PFSK-1 (cell line): ENCODE measurements at regions not wholly inside any gene's neighbourhood (a gene's known extent, or its start where the extent isn't known, plus 50 kb on each side); places are given as distances from the start of the nearest gene placed in this dataset.

Source experiments
- FOXP2 ChIP-seq: optimal IDR thresholded peaks from 2 replicates; pipeline ENCODE3; 2011; ENCODE audit warnings: borderline replicate concordance, control low read depth, inconsistent platforms; ENCODE audit not compliant: insufficient read depth; ENCODE audit errors: extremely low read length, extremely low read depth
- POLR2AphosphoS5 ChIP-seq: IDR thresholded peaks from 2 replicates; pipeline ENCODE4 v1.6.1; 2012; ENCODE audit warnings: low read depth, mild to moderate bottlenecking, control low read depth, low read length, moderate library complexity
- REST ChIP-seq, 2 experiments: IDR thresholded peaks; 2 replicates each; pipeline versions ENCODE4 v1.6.1 to v1.8.0; 2011 to 2012; ENCODE audit warnings: low read depth in 2 of 2, low read length in 2 of 2, control low read depth in 1 of 2, inconsistent platforms in 1 of 2, mild to moderate bottlenecking in 1 of 2, moderate library complexity in 1 of 2; ENCODE audit not compliant: insufficient read depth in 1 of 2
- SIN3A ChIP-seq: IDR thresholded peaks from 2 replicates; pipeline ENCODE4 v1.6.1; 2012; ENCODE audit warnings: mild to moderate bottlenecking, low read length, moderate library complexity, borderline replicate concordance; ENCODE audit not compliant: insufficient read depth
- TAF1 ChIP-seq: IDR thresholded peaks from 2 replicates; pipeline ENCODE4 v1.6.1; 2012; ENCODE audit warnings: low read length, control low read depth, borderline replicate concordance; ENCODE audit not compliant: insufficient read depth

GRCh38 chr5:92309336-92309991, 926.3 kb upstream of the ARRDC3 start:
- TF ChIP-seq SIN3A (no peak), POLR2AphosphoS5 (no peak), REST (IDR thresholded peaks at IDR 0.05; ENCODE audit: insufficient read depth in 1 of 2, low read depth in 2 of 2, low read length in 2 of 2) (no peak), FOXP2 (no peak), TAF1 (no peak)

- no peak for TF ChIP-seq SIN3A
- no peak for TF ChIP-seq TAF1
- no peak for TF ChIP-seq POLR2AphosphoS5
- no peak for TF ChIP-seq REST (IDR thresholded peaks at IDR 0.05; ENCODE audit: insufficient read depth in 1 of 2, low read depth in 2 of 2, low read length in 2 of 2)
- TF ChIP-seq FOXP2, result no peak
These were observed 925.6 kb upstream of the ARRDC3 start for GRCh38 chr5:92308679-92309078.

- TF ChIP-seq POLR2AphosphoS5 (no peak), TAF1 (no peak), REST (IDR thresholded peaks at IDR 0.05; ENCODE audit: insufficient read depth in 1 of 2, low read depth in 2 of 2, low read length in 2 of 2) (no peak), FOXP2 (no peak), SIN3A (no peak)
These were observed 900.4 kb upstream of the ARRDC3 start for GRCh38 chr5:92283521-92283920.

GRCh38 chr5:92268343-92268742, 885.2 kb upstream of the ARRDC3 start:
- TF ChIP-seq SIN3A, result no peak
- TF ChIP-seq REST (IDR thresholded peaks at IDR 0.05; ENCODE audit: insufficient read depth in 1 of 2, low read depth in 2 of 2, low read length in 2 of 2), result no peak
- no peak for TF ChIP-seq POLR2AphosphoS5
- TF ChIP-seq FOXP2, result no peak
- TF ChIP-seq TAF1, result no peak

GRCh38 chr5:92267830-92268229, 884.7 kb upstream of the ARRDC3 start:
- no peak for TF ChIP-seq REST (IDR thresholded peaks at IDR 0.05; ENCODE audit: insufficient read depth in 1 of 2, low read depth in 2 of 2, low read length in 2 of 2)
- TF ChIP-seq SIN3A, result no peak
- no peak for TF ChIP-seq POLR2AphosphoS5
- TF ChIP-seq FOXP2, result no peak
- no peak for TF ChIP-seq TAF1
